MCF 10A (cell line): ENCODE measurements at regions not wholly inside any gene's neighbourhood (a gene's known extent, or its start where the extent isn't known, plus 50 kb on each side); places are given as distances from the start of the nearest gene placed in this dataset.

Source experiments
- BruUV-seq: library from RNA; stranded (reverse); fragments of 400-500 nt; replicated peaks from 2 replicates; lab custom pipeline; 2021; lab: Mats Ljungman, UMichigan
- CTCF ChIA-PET: fragments of 300-600 bp; sonication (Branson Sonifier 250); formaldehyde crosslinking; extraction: SDS; loops from one replicate; lab custom pipeline; 2021; ENCODE audit warnings: antibody characterized with exemption, inconsistent platforms; lab: Yijun Ruan, JAX
- POLR2A ChIA-PET: fragments of 300-600, 350-650 bp; sonication (Branson Sonifier 250); formaldehyde crosslinking; extraction: SDS; loops from one replicate; lab custom pipeline; 2020; ENCODE audit warnings: antibody characterized with exemption, inconsistent platforms; lab: Yijun Ruan, JAX
- DNase-seq: peaks from one replicate; pipeline ENCODE4 v3.0.0-alpha.2; 2018; ENCODE audit not compliant: unreplicated experiment
- H3K27ac Mint-ChIP-seq: one replicate; pipeline ENCODE4 v1.8.0; 2022; ENCODE audit warnings: mild to moderate bottlenecking, low read depth, mixed read lengths; ENCODE audit not compliant: unreplicated experiment
- H3K27me3 Mint-ChIP-seq: one replicate; pipeline ENCODE4 v1.8.0; 2022; ENCODE audit warnings: mixed read lengths; ENCODE audit not compliant: insufficient read depth, unreplicated experiment
- H3K36me3 Mint-ChIP-seq: one replicate; pipeline ENCODE4 v1.8.0; 2022; ENCODE audit warnings: mild to moderate bottlenecking, moderate library complexity, mixed read lengths; ENCODE audit not compliant: insufficient read depth, unreplicated experiment
- H3K4me1 Mint-ChIP-seq: one replicate; pipeline ENCODE4 v1.8.0; 2022; ENCODE audit warnings: mixed read lengths; ENCODE audit not compliant: insufficient read depth, unreplicated experiment
- H3K4me3 Mint-ChIP-seq: one replicate; pipeline ENCODE4 v1.8.0; 2022; ENCODE audit warnings: mild to moderate bottlenecking, moderate library complexity, mixed read lengths; ENCODE audit not compliant: unreplicated experiment
- H3K9me3 Mint-ChIP-seq: one replicate; pipeline ENCODE4 v1.8.0; 2022; ENCODE audit warnings: mixed read lengths; ENCODE audit not compliant: unreplicated experiment
- CTCF ChIP-seq: fragments of 200-600 bp; IDR thresholded peaks from one replicate; pipeline ENCODE4 v1.8.0; 2022; ENCODE audit warnings: antibody characterized with exemption, mild to moderate bottlenecking; ENCODE audit not compliant: unreplicated experiment
- intact Hi-C: fragments of 100-400 bp; cut with micrococcal nuclease; formaldehyde crosslinking; loops from 2 replicates; pipeline ENCODE4 v1.14.1; 2022

GRCh38 chr7:26916336-26916735, 51.9 kb upstream of the SKAP2 start:
- BruUV-seq: no TSS peak
- intact Hi-C loops: no loop called here
- H3K36me3 Mint-ChIP-seq: no peaks in the 10 kb centered on the region
- CTCF ChIA-PET: interaction anchor here (0.6 to 1.0 kb wide), 2 partner anchors 46 to 139 kb away, joined by 3 to 5 read pairs; no protein-coding TSS in a partner anchor
- no peaks in the 10 kb centered on the region for H3K9me3 Mint-ChIP-seq
- H3K4me1 Mint-ChIP-seq: peaks cover 19% of the 10 kb centered on the region
- DNase-seq: no peak
- no peak overlapping the region for H3K27ac Mint-ChIP-seq
- TF ChIP-seq CTCF: no peak
- H3K4me3 Mint-ChIP-seq: no peak overlapping the region
- no peaks in the 10 kb centered on the region for H3K27me3 Mint-ChIP-seq
- POLR2A ChIA-PET: interaction anchor here (0.7 to 2.0 kb wide), 2 partner anchors 180 to 192 kb away, joined by 3 to 8 read pairs; partner anchors contain the start of gene HOXA1
